ENCODE measurements at regions not wholly inside any gene's neighbourhood (a gene's known extent, or its start where the extent isn't known, plus 50 kb on each side); places are given as distances from the start of the nearest gene placed in this dataset.

DNA sequence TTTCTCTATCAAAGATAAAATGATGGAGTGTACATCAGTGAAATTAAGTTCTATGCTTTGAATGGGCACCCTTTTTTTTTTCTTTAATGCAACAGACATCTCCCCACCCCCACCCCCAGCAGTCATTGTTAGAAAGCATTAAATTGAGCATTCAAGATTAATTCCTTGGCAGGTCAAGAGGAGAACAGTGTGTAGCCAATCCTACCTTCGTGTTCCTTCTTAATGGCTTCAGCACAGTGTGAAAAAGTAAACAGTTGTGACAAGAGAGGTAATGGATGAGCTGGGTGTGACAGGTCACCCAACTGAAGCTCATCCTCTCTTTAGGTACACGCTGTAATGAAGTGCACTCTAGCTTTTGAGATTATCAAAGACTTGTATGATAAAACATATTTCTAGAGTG, 198.5 kb upstream of the RARB start:
- ATAC-seq (no peak), DNase-seq (ENCODE audit: low read depth, low spot score) (no peak)
- no peaks in the 10 kb centered on the region for H3K27me3 ChIP-seq (ENCODE audit: control insufficient read depth, insufficient read depth, low read length)
- H3K27ac ChIP-seq (ENCODE audit: low read length), result no peak overlapping the region
- no peaks in the 10 kb centered on the region for H3K4me1 ChIP-seq (ENCODE audit: control insufficient read depth, insufficient read depth, low read length)
- in situ Hi-C loops (cut with HindIII; ENCODE audit: low pct_unique_long_range_greater_than_20kb, low sequenced_read_pairs) (no loop called here), intact Hi-C loops (cut with micrococcal nuclease; ENCODE audit: unreplicated experiment) (no loop called here)
- ChIA-PET POLR2A (no interaction called here), CTCF (no interaction called here)
- no peak overlapping the region for H3K4me3 ChIP-seq (ENCODE audit: low read depth in 2 of 2, low read length in 2 of 2)
- BruUV-seq (replicated peaks), result no TSS peak
- TF ChIP-seq SIN3A (IDR thresholded peaks at IDR 0.05; ENCODE audit: borderline replicate concordance, insufficient read depth, low read depth, low read length), result no peak
- TF ChIP-seq, protein P1, sequence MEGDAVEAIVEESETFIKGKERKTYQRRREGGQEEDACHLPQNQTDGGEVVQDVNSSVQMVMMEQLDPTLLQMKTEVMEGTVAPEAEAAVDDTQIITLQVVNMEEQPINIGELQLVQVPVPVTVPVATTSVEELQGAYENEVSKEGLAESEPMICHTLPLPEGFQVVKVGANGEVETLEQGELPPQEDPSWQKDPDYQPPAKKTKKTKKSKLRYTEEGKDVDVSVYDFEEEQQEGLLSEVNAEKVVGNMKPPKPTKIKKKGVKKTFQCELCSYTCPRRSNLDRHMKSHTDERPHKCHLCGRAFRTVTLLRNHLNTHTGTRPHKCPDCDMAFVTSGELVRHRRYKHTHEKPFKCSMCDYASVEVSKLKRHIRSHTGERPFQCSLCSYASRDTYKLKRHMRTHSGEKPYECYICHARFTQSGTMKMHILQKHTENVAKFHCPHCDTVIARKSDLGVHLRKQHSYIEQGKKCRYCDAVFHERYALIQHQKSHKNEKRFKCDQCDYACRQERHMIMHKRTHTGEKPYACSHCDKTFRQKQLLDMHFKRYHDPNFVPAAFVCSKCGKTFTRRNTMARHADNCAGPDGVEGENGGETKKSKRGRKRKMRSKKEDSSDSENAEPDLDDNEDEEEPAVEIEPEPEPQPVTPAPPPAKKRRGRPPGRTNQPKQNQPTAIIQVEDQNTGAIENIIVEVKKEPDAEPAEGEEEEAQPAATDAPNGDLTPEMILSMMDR (IDR thresholded peaks at IDR 0.05), result no peak
- TF ChIP-seq, protein P2, sequence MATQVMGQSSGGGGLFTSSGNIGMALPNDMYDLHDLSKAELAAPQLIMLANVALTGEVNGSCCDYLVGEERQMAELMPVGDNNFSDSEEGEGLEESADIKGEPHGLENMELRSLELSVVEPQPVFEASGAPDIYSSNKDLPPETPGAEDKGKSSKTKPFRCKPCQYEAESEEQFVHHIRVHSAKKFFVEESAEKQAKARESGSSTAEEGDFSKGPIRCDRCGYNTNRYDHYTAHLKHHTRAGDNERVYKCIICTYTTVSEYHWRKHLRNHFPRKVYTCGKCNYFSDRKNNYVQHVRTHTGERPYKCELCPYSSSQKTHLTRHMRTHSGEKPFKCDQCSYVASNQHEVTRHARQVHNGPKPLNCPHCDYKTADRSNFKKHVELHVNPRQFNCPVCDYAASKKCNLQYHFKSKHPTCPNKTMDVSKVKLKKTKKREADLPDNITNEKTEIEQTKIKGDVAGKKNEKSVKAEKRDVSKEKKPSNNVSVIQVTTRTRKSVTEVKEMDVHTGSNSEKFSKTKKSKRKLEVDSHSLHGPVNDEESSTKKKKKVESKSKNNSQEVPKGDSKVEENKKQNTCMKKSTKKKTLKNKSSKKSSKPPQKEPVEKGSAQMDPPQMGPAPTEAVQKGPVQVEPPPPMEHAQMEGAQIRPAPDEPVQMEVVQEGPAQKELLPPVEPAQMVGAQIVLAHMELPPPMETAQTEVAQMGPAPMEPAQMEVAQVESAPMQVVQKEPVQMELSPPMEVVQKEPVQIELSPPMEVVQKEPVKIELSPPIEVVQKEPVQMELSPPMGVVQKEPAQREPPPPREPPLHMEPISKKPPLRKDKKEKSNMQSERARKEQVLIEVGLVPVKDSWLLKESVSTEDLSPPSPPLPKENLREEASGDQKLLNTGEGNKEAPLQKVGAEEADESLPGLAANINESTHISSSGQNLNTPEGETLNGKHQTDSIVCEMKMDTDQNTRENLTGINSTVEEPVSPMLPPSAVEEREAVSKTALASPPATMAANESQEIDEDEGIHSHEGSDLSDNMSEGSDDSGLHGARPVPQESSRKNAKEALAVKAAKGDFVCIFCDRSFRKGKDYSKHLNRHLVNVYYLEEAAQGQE (IDR thresholded peaks at IDR 0.05; ENCODE audit: insufficient read depth in 1 of 2, low read depth in 2 of 2, low read length in 1 of 2), result no peak
- no peak for TF ChIP-seq TCF7L2 (IDR thresholded peaks at IDR 0.05; ENCODE audit: low read depth, low read length)
- no peak for TF ChIP-seq POLR2AphosphoS5 (IDR thresholded peaks at IDR 0.05; ENCODE audit: low read depth, low read length)
- H3K36me3 ChIP-seq (ENCODE audit: control insufficient read depth, insufficient read depth, low read length), result no peaks in the 10 kb centered on the region
- no peaks in the 10 kb centered on the region for H3K9me3 ChIP-seq (ENCODE audit: control insufficient read depth, insufficient read depth, low read depth, low read length)

DNA sequence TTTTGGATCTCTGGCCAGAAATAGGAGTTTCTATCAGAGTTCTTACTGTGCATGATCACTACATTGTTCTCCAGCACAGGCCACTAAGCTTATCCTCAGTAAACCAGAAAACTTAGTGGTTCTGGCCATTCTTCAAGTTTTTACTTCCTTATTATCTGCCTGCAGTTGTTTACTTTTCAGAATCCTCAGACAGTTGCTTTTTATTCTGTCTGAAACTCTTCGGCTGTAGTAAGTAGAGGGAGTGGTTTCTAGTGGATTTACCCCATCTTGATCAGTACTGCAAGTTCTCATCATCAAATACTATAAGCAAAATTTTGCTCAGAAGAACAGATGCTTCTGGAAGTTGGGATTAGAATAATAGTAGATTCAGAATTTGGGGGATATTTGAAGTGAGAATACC, 193.0 kb upstream of the RARB start:
- H3K27ac ChIP-seq (ENCODE audit: low read length), result no peak overlapping the region
- no peaks in the 10 kb centered on the region for H3K9me3 ChIP-seq (ENCODE audit: control insufficient read depth, insufficient read depth, low read depth, low read length)
- no peak overlapping the region for H3K4me3 ChIP-seq (ENCODE audit: low read depth in 2 of 2, low read length in 2 of 2)
- intact Hi-C loops (cut with micrococcal nuclease; ENCODE audit: unreplicated experiment), result no loop called here
- in situ Hi-C loops (cut with HindIII; ENCODE audit: low pct_unique_long_range_greater_than_20kb, low sequenced_read_pairs), result no loop called here
- POLR2A ChIA-PET, result no interaction called here
- H3K27me3 ChIP-seq (ENCODE audit: control insufficient read depth, insufficient read depth, low read length), result no peaks in the 10 kb centered on the region
- ATAC-seq (no peak), DNase-seq (ENCODE audit: low read depth, low spot score) (no peak)
- H3K4me1 ChIP-seq (ENCODE audit: control insufficient read depth, insufficient read depth, low read length), result no peaks in the 10 kb centered on the region
- TF ChIP-seq POLR2AphosphoS5 (IDR thresholded peaks at IDR 0.05; ENCODE audit: low read depth, low read length), result no peak
- TF ChIP-seq, protein P2 (IDR thresholded peaks at IDR 0.05; ENCODE audit: insufficient read depth in 1 of 2, low read depth in 2 of 2, low read length in 1 of 2), result no peak
- TF ChIP-seq SIN3A (IDR thresholded peaks at IDR 0.05; ENCODE audit: borderline replicate concordance, insufficient read depth, low read depth, low read length), result no peak
- no peak for TF ChIP-seq TCF7L2 (IDR thresholded peaks at IDR 0.05; ENCODE audit: low read depth, low read length)
- TF ChIP-seq, protein P1 (IDR thresholded peaks at IDR 0.05), result no peak
- H3K36me3 ChIP-seq (ENCODE audit: control insufficient read depth, insufficient read depth, low read length), result no peaks in the 10 kb centered on the region
- BruUV-seq (replicated peaks), result no TSS peak
- CTCF ChIA-PET, result no interaction called here
